Hematopoietic multipotent progenitor cell (in vitro differentiated cells): ENCODE measurements at regions not wholly inside any gene's neighbourhood (a gene's known extent, or its start where the extent isn't known, plus 50 kb on each side); places are given as distances from the start of the nearest gene placed in this dataset.

Experiments used
- DNase-seq, 3 donors: peaks; one replicate each; pipeline ENCODE4 v3.0.0-alpha.2; 2011 to 2015; ENCODE audit warnings: low read depth in 2 of 3, low spot score in 2 of 3

DNA sequence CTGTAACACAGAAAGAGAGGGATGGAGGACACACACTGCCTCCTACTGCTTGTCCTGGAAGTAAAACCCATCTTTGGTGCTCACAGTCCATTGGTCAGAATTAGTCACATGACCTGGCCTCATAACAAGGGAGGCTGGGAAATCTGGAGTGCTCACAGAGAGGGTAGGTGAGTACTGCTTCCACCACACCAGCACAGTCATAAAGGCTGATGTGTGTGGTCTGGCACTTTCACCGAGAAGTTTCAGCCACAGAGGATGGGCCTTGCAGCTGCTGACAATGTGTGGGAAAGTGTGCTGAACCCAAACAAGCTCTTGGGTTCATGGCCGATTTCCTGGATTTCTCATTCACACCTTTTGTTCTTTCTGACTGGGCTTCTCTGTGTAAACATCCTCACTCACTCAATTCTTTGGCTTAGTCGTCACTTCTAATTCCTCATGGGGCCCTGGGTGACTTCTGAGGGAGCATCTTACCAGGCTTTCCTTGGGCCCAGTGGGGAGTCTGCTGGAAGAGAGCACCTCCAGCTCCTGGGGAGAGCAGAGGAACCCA lies 100.7 kb downstream of the ASB7 start:
- no peak for DNase-seq

DNA sequence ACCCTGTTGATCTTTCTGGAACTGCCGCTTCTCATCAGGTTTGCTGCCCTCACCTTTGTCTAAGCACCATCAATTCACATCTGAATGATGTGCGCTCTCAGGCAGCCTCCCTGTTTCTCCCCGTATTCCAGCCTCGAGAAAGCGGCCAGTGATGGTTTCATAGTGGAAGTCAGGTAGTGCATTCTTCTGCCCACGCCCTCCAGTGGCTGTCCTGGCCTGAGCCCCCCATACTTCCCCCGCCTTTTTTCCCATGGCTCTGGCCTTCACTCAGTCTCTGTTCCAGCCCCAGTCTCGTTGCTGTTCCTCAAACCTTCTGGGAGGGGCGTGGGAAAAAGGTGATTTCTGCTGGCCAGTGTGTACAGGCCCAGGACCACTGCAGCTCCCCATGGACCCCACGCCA lies 101.3 kb downstream of the ASB7 start:
- DNase-seq: no peak

DNA sequence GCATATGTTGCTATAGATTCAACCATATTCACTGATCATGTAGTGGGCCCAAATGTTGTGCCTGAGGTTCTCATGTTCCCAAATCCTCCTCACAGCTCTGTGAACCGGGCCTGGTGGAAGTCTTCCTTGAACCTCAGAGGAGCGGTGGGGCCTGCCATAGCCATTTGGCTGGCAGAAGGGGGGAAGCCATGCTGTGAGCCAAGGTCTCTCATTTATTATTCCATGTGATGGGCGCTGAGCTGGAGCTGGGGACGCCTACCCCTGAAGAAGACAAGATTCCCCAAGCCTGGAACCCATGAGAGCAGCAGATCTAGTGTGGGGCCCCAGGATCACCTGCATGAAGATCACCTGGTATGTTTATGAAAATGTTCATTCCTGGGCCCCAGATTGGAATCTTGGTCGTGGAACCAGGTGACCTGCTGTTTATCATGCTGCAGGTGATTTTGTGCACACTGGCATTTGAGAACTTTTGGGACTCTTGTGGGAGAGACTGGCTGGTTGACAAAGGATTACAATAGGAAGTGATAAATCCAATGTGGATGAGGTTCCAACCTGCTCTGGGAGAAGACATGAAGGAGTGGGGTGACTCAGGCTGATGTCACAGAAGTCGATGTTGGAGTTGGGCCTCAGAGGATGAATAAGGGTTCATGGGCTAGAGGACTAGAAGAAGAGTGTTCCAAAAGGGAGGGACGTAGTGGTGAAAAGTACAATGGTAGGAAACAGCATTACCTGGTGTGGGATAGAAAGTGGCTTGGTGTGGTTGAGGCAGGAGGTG lies 102.1 kb downstream of the ASB7 start:
- no peak for DNase-seq

DNA sequence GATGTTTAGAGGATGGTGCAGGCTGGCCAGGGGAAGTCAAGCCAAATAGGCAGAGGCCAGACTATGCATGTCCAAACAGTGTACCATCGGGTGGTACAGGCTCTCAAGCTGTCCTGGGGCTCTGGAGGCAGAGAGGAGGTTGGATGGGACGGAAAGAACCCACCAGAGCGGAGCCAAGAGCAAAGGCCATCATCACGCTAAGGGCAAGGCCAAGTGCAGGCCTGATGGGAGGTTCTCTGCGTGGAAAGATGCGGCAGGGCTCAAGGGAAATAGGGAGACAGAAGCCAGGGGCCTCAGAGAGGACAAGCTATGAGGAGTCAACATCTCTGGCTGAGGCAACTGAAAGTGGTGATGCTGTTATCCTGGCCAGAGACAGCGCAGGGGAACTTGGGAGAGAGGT lies 102.7 kb downstream of the ASB7 start:
- DNase-seq: no peak

DNA sequence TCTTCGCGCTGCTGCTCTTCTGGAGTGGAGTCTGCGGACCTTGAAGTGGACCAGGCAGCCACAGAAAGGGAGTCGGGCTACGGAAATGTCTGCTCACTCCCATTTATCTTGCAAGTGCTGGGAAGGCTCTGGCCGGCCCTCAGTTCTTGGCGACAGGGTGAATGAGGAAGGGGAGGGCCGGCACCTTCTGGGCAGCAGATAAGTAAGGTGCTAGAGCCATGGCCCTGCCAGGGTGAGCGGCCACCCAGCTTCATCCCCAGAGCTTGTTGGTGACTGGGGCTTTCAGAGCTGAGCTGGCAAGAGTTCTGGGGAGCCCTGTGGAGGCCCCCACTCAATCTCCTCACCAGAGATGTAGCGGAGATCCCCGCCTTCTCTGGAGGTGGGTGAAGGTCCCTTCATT lies 103.5 kb downstream of the ASB7 start:
- DNase-seq: no peak

DNA sequence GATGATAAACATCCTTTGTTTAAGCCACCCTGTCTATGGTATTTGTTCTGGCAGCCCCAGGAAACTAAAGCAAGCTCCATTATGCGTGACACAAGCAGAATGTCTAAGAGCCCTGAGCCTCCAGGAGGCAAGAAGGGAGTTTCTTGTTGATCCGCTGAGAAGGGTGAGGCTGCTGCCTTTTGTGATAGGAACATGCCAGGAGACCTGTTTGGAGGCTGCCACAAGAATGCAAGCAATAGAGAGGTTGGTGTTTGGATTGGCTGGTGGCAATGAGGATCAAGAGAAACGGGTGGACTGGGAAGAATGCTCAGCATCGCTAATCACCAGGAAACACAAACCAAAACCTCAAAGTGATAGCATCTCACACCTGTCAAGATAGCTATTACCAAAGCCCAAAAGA lies 104.8 kb downstream of the ASB7 start:
- no peak for DNase-seq

DNA sequence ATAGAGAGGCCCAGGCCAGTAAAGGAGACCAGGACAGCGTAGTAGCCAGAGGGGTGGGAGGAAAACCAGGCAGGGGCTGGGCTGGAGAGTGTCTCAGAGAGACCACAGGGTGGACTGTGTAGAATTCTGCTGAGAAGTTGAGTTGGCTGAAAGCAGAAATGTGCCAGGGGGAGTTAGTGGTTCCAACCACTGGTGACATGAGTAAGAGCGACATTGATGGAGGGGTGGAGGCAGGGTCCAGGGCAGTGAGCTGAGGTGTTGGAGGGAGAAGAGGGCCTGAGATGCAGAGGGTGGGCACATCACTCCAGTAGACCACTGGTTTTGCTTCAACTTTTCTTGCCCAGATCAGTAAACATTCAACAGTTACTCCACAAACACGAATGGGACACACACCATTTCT lies 106.5 kb downstream of the ASB7 start:
- no peak for DNase-seq

DNA sequence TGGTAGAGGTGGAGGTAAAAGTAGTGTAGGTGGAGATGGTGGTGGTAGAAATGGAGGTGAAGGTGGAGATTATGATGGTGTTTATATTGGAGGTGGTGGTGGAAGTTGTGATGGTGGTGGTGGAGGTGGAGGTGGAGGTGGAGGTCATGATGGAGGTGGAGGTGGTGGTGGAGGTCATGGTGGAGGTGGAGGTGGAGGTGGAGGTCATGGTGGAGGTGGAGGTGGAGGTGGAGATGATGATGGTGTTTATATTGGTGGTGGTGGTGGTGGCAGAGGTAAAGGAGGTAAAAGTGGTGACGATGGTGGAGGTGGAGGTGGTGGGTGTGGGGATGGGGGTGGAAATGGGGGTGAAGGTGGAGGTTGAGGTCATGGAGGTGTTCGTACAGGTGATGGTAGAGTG lies 107.8 kb downstream of the ASB7 start:
- no peak for DNase-seq

DNA sequence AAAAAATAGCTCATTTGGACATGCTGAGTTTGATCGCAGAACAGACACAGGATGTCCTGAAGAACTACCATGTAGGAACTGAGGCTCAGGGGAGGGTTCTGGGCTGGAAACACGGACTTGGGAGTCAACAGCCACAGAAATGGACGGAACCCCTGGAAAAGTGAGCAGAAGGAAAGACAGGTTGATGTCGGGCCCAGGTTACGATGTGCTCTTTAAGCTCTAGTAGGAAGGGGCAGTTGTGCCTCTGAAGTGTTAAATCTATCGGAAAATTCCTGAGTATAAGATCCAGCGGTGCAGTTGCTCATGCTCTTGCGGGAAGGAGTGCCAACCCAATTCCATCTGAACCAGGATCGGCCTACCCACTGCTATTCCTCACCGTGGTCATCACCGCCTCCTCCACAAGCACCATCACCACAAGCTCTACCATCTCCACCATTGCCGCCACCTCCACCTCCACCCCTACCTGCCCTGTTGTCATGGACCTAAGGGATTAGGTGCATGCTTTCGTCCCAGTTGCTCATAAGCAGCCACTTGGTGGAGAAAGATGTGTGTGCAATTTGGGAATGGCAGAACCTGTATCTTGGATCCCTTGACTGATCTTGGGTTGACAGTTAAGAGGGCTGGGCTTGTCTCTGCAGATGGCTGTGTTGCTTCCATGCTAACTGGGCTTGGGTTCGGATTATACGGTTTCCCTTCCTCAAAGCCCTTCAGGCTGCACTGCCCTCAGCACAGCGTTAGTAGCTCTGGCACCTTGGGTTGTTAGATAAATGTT lies 108.5 kb downstream of the ASB7 start:
- no peak for DNase-seq

DNA sequence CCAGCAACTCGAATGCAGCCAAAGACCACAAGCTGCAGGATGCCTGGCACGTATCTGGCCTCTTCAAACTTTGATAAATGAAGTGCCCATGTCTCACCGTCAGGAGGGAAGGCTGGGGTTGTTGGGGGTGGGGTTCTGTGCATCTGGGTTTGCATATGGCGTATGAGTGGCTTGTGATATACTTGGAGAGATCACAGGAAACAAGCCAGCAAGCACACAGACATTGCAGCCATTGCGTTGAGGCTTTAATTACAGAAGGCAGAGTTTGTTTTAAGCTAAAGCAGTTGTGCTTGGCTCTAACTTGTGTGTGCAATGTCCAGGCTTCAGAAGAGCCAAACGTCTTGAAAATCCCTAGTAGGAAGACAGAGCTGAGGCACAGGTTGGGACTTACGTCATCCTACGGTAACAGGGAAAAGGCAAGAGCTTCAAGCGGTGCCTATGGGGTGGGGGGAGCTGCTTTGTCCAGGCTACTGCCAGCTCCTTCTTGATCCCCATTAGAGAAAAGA lies 109.2 kb downstream of the ASB7 start:
- no peak for DNase-seq

DNA sequence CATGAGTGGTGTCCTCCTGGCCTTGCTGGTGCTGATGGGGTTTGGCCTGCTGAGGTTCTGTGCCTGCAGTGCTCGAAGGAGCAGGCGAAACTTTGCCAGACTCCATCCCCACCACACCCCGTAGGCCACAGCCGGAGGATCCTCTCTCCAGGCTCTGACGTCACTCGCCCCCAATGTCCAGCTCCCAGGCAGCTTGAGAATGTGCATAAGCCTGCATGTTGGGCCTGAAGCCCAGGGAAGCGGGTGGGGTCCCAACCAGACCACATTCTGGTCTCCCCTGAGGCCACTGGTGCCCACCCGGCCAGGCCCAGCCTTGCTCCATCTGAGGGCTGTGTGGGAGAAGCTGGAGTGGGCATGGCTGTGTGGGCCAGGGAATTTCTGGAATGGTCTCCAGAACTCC lies 109.8 kb downstream of the ASB7 start:
- no peak for DNase-seq

DNA sequence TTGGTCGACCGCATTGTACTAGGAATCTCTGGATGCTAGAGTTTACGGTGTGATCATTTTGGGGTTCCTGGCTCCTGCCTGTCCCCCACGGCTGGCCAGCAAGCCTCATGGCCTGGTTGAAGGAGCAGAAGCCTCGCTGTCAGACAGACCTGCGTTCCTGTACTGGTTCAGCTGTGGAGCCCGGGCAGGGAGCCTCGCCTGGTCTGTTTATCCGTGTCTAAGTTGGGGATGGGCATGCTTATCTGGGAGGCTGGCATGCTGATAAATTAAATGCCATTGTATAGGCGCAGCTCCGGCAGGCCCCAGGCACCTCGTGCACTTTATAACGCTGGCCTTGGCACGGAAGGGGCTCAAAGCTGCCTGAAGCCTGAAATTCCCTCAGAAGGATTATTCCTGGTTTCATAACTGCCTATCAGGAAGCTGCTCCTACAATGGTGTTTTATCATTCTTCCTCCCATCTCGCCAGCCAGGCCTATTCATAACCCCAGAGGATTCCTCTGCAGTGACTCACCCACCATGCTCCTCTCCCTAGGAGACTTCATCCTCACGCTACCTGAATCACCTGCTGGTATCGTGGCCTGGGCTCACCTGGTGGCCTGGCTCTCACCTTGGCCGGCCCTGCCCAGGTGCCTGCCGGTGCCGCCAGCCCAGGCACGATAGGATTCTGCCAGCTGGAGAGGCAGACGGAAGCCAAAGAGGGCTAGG lies 110.9 kb downstream of the ASB7 start:
- no peak for DNase-seq

DNA sequence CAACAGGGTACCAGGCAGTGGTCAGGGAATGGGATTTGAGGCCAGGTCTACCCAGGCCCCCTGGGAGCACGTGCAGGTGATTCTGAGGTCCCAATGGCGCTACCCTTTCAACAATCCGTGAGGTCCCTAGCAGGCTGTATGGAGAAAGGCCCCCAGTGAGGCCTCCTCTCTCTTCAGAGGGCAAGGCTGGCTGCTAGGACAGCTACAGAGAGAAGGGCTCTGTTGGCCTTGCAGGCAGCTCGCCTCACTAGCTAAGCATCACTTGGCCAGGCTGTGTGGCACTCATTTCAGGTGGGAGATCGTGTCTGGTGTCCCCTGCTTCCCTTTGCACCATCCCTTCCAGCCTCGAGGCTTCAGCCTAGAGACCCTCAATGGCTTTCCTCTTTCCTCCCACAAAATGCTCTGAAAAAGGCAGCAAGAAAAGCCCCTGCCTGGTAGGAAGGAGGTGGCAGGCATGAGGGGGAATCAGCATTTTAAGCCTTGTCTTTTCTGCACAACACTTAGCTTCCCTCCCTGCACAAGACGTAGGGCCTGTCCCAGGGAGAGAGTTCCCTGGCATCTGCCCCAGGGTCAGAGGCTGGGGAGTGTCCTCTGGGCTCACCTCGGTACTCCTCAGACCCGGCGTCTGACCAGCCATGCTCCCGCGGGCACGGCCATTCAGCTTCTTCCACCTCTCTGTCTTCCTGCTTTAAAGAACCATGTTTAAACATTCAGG lies 111.8 kb downstream of the ASB7 start:
- no peak for DNase-seq

DNA sequence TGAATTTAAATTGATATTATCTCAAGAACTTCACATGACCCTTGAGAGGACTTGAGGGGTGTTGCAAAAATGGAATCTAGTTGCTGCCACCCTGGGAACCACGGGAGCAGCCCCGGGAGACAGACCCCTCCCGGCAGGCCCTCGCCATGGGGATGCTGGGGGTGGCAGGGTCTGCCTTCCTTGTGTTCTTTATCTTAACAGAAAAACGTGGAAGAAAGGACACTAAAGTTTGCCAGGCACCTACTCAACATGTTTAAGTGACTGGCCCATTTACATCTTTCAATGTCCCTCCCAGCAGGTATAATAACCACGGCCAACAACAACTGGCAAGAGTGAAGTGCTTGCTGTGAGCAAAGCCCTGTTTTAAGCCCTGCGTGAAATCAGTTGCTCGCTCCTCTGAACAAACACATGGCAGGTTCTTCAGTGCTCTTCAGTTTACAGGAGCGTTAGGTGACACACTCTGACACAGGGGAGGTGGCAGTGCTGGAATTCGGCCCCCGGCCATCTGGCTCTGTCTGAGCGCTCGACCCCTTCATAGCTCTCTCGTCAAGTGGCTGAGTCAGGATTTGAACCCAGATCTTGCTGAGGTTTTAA lies 112.5 kb downstream of the ASB7 start:
- DNase-seq: no peak

DNA sequence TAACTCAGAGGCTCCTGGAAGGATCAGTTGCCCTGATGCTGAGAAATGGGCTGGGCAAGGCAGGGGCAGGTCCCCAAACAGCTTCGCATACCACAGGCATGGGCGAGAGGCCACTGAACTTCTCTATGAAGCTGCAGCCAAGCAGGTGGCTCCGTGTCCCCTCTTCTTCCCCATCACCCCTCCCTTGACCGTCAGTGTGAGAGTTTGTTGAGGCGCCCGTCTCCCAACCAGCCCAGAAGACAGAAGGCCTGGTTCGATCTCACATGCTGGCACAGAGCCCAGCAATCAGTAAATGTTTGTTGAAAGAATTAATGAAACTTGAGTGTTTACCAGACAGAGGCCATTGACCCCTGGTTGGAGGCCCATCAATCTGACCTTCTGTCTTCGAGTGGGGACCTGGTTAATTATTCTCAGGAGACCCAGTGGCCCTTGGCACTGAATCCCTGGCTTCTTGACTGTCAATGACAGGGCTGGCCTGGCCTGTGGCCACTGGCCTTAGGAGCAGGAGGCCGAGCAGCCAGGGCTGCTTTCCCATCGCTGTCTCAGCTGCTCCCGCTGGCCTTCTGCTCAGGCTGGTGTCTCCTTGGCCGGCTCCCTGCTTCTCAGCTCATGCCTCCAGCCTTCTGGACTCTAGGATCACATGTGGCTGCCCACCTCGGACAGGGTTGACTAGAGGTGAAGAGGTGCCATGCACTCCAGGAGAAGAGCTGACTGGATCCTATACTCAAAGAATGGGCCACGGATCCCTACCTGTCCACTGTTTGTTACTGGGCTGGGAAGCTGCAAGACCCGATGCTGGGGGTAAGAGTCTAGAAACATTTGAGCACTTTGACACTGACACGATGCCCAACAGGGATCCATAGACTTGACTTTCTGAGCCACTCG lies 113.4 kb downstream of the ASB7 start:
- DNase-seq: no peak

DNA sequence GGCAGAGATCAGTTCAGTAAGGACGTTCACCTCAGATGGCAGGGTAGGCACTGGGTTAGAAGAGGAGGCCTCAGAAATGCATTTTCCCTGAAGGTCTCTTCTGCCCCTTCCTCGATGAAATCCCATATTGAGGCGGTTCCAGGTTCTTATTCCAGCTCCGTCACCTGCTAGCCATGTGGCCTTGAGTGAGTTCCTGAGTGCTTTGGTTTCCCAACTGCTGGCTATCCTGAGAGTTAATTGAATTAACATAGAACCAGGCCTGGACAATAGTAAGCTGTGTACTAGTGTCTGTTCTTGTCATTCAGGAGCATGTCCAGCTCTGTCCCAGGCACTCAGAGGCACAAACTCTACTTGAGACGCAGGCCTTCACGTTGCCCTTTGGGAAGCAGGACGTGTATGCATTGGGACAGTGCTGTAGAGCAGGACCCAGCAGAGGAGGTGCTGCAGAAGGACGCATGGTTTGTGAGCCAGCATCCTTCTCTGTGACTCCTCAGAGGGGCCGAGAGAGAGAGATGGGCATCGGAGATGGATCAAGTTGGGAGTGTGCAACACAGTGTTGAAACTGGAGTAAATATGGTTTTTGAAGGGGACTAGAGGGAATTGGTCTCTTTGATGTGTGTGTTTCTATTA lies 114.2 kb downstream of the ASB7 start:
- no peak for DNase-seq

DNA sequence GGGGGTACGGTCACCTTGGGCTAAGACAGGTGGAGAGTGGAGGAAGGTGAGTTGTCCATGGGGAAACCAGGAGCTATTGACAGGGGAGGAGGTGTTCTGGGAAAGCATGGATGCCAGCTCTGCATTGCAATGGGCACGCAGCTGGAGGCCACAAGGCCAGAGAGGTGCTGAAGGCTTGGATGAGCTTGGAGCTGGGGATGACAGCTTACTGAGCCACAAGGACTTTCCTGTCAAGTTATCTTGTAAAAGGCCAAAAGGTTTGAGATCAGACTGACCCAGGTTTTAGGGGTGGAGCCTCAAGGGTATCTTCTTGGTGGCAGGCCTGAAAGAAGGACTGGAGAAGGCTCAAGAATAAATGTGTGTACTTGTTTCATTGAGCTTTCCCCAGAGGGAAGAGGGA lies 115.2 kb downstream of the ASB7 start:
- DNase-seq: no peak

DNA sequence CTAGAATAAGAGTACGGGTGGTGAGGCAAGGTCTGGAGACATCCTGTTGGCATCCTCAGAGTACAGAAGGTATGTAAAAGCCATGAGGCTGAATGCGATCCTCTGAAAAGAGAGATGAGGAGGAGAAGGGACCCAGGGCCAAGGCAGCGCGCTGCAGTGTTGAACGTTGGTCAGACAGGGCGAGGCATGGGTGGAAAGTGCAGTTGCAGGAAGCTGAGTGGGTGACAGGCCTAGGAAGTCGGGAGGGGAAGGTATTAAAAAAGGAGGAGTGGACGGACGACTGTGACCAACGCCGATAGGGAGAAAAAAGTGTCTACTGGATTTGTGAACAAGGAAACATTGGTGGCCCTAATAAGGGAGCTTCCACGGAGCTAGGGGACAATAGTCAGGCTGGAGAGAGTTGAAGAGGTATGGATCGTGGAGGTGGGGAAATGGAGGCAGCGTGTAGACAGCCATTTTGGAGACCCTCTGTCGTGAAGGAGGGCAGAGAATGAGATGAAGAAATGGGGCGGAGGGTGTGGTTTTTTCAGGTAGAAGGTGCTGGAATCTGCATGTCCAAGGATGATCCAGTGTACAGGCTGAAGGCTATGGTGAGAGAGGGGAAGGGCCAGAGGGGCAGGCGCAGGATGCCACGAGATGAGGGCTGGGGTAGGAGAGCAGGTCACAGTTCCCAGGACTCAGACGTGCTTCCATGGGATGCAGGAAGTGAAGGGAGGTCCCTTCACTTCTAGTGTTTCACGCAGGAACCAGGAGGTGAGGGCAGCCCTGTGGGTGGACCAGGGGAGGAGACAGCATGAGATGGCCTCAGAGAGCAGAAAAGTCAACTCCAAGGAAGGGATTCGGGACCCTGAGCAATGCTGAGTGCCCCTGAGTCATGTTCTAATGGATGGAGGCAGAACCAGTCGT lies 115.9 kb downstream of the ASB7 start:
- no peak for DNase-seq
